Daoy (cell line): ENCODE measurements at regions not wholly inside any gene's neighbourhood (a gene's known extent, or its start where the extent isn't known, plus 50 kb on each side); places are given as distances from the start of the nearest gene placed in this dataset.

Experiments used
- DNase-seq: peaks from one replicate; pipeline ENCODE4 v3.0.0-alpha.2; 2015; ENCODE audit warnings: low read depth

DNA sequence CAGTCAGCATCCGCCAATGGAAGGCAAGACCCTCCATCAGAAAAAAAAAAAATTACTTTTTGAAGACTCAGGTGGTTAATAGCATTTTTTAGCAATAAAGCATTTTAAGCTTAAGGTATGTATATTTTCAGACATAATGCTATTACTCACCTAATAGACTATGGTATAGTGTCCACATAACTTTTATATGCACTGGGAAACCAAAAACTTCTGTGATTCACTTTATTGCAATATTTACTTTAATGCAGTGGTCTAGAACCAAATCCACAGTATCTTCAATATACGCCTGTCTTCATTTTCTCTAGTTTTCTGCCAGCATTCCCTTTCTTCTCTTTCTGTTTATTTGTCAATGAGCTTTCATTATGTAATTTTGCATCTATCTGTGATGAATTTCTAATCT is 418.1 kb downstream of the SLITRK6 start:
- DNase-seq = no peak

DNA sequence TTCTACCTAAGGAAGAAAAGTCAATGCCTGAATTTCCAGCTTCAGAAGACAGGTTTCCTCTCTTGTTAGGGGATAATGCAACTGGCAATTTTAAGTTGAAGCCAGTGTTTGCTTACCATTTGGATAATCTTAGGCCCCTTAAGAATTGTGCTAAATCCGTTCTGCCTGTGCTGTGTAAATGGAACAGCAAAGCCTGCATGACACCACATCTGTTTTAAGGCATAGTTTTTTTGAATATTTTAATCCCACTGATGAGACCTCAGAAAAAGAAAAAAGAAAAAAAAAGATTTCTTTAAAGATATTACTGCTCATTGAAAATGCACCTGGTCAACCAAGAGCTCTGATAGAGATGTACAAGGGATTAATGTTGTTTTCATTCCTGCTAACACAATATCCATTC is 419.2 kb downstream of the SLITRK6 start:
- DNase-seq = no peak

DNA sequence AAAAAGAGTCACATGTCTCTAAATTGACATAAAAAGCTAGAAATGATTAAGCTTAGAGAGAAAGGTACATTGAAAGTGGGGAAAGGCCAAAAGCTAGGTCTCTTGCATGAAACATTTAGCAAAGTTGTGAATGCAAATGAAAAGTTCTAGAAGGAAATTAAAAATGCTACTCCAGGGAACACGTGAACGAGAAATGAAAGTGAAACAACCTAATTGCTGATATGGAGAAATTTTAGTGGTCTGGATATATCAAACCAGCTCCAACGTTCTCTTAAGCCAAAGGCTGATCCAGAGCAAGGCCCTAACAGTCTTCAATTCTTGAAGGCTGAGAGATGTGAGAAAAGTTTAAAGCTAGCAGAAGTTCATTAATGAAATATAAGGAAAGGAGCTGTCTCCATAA is 419.8 kb downstream of the SLITRK6 start:
- no peak for DNase-seq

GRCh38 chr13:85377783-85378182 is 421.4 kb downstream of the SLITRK6 start:
- DNase-seq = no peak

GRCh38 chr13:85373322-85373721 is 425.9 kb downstream of the SLITRK6 start:
- no peak for DNase-seq

- no peak for DNase-seq
Measured at GRCh38 chr13:85371254-85371653, 428.0 kb downstream of the SLITRK6 start.

DNA sequence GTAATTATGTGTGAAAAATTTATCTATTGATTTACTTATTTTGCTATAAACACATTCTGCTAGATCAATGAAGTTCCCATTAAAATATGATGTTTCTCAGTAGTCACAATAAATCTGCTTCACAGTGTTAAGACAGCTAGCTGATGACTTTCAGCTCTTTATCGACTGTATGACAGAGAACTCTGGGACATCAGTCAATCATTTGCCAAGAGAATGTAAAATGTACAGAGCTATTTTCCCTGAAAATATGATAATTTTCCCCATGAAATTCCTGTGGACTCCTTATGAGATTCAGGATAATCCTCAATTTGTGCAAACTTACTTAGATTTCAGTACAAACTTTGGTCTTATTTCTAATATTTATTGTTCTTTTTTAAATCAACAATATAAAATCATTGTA is 430.5 kb downstream of the SLITRK6 start:
- DNase-seq = no peak

DNA sequence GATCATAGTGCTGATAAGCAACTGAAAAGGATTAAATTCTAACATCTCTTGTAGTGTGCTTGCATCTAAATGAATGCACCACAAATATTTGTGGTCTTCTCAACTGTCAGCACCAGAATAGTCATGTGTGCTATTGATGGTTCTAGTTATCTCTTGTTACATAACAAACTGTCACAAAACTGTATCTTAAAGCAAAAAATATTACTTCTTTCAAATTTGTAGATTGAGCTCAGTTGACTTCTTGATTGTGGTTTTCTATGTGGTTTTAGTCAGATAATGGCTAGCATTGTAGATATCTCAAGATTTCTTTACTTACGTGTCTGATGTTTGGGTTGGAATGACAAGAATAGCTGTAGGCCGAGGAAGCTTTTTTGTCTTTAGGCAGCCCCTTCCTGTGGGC is 431.3 kb downstream of the SLITRK6 start:
- peak; percentile 2 for DNase-seq

- peak; percentile 7 for DNase-seq
Measured at GRCh38 chr13:85366759-85367417, 432.3 kb downstream of the SLITRK6 start.

- peak; percentile 7 for DNase-seq
Measured at GRCh38 chr13:85363504-85363903, 435.7 kb downstream of the SLITRK6 start.

- no peak for DNase-seq
Measured at GRCh38 chr13:85362980-85363379, 436.2 kb downstream of the SLITRK6 start.

DNA sequence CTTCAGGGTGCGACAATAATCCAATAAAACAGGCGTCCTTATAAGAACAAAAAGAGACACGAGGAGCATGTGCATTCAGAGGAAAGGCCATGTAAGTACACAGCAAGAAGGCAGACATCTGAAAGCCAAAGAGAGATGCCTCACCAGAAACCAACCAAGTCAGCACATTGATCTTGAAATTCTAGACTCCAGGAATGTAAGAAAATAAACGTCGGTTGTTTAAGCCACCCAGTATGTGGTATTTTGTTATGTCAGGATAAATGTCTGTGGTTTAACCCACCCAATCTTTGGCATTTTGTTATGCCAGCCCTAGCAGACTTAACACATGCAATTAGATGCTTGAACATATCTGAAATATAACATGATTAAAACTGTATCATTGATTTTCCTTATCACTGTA is 452.0 kb downstream of the SLITRK6 start:
- peak; percentile 28 for DNase-seq

DNA sequence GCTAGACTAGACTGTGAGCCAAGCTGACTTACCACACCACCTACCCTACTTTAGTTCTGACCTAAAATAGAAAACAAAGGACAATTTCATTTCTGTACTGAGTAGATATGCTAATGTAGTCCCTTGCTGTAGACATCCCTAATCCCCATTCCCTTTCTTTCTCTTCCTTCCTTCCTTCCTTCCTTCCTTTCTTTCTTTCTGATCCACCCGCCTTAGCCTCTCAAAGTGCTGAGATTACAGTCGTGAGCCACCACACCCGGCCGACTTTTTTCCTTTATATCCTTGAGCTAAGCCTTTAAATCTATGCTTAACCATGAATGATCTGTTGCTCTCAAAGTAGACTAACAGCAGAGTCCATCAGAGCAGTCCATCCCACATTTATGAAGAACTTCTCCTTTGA is 465.0 kb downstream of the SLITRK6 start:
- no peak for DNase-seq

GRCh38 chr13:85333506-85334020 is 465.7 kb downstream of the SLITRK6 start:
- DNase-seq = no peak

DNA sequence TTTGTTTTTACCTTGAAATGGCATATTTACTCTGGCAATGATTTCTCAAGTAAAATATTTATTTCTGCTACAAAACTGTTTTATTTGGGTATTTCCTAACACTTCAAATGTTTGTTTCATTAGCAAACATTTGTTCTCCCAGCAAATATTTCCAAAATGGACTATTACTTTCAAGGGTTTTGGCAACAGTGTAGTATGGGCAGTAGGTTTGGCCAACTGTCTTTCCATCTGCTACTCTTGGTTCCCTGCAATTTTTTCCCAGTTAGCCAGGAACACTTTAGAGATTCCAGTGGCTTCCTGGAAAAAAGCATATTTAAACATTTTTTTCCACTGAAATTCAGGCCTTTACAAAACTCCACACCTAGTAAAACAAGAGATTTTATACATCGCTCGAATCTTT is 466.6 kb downstream of the SLITRK6 start:
- DNase-seq = no peak

- no peak for DNase-seq
Measured at GRCh38 chr13:85321734-85322133, 477.5 kb downstream of the SLITRK6 start.

- DNase-seq = no peak
Measured at GRCh38 chr13:85317781-85318180, 481.4 kb downstream of the SLITRK6 start.

- no peak for DNase-seq
Measured at GRCh38 chr13:85316506-85317025, 482.7 kb downstream of the SLITRK6 start.

- DNase-seq = no peak
Measured at GRCh38 chr13:85314686-85315085, 484.5 kb downstream of the SLITRK6 start.

DNA sequence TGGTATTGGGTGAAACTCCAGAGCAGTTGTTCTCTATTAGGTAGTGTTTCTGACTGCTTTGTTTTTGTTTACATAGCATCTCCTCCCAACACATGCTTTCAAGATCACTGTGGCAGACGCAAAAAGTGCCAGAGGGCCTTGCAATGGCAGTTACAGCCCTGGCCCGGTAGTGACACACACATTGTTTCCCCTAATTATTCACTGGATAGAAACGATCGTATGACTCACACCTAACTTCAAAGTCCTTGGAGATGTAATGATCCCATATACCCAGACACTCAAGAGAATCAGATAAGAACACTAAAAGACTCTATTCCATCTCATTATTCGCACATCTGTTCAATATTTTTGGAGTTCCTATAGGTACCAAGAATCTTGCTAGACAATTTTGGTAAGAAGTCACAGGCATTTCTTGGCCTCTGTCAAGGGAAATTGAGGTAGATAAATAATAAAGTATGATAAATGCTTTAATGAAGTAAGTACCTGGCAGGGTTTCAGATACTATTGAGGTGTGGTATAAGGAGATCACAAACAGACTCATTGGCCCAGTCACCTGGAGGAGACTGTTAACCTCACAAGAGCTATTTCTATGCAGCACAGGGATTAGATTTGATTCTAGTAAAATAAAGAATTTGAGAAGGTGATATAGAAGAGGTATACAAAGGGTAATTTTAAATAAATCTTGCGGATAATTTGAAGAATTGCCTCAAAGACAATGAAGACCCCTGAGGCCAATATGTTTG is 485.3 kb downstream of the SLITRK6 start:
- DNase-seq = peak; percentile 66

DNA sequence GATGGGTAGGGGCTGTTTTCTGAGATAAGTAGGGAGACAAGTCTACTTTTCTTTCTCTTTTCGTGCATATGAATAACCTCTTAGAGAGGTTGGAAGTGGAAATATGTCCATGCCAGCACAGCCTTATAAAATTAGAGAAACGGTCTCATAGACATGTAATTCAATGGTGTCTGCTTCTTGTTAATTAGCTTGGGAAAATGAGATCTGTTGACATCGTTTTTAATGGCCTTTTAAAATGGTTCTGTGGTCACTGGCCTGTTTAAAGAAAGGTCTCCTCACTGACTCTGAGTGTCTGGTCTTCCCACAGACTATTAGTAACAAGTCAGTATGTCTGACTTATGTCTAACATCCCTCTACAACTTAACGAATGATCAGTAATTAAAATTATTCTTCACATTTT is 487.1 kb downstream of the SLITRK6 start:
- DNase-seq = no peak

- DNase-seq = no peak
Measured at GRCh38 chr13:85303630-85304029, 495.6 kb downstream of the SLITRK6 start.

DNA sequence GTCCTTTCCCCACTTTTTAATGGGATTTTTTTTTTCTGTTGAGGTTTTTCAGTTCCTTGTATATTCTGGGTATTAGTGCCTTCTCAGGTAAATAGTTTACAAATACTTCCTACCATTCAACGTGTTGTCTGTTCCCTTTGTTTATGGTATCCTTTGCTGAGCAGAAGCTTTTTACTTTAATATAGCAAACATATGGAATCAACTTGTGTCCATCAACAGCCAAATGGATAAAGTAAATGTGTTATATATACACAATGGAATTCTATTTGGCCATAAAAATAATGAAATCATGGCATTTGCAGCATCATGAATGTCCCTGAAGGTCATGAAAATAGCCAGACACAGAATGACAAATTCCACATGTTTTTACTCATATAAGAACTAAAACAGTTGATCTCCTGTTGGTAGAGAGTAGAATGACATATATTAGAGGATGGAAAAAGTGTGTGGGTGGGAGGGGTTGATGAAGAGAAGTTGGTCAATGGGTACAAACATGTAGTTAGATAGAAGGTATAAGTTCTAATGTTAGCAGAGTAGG is 500.8 kb downstream of the SLITRK6 start:
- no peak for DNase-seq
